ENCODE measurements at regions not wholly inside any gene's neighbourhood (a gene's known extent, or its start where the extent isn't known, plus 50 kb on each side); places are given as distances from the start of the nearest gene placed in this dataset.
"Not testable (repeated sequence)": the region's sequence is repeated elsewhere in the genome, so short reads cannot be mapped to it uniquely, and the experiment has no call there.

DNA sequence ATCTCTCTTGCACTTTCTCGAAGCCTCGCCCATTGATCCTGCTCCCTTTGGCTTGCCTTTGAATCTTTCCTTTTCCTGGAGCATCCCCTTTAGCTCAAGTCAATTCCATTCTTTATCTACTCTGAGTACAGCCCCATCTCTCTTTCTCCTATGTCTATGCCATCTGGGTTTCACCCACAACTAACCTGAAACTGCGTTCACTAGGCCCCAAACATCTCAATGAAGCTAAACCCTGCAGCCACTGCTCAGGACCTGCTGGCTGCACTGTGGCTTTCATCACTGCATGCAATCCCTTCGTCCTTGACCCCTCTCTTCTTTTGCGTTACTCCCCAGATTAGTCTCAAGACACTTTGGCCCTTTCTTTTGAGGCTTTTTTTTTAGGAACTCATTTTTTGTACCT lies 81.6 kb upstream of the CYRIA start:
- no peak for DNase-seq

DNA sequence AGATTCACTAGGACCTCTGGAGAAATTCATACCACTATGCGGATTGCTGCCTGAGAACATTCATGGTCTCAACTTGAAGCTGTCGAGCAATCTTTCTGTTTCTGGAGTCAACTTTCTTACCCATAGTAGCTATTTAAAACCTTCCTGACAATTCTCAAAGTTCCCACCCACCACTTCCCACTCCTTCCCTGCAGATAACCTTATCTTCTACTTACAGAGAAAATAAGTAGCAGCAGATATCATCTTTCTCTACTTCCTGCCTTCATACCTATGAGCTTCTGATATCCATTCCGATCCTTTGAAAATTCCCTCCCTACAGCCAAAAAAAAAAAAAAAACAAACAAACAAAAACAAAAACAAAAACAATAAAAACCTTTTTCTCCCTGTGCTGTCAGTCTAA lies 81.2 kb upstream of the CYRIA start:
- DNase-seq = no peak

DNA sequence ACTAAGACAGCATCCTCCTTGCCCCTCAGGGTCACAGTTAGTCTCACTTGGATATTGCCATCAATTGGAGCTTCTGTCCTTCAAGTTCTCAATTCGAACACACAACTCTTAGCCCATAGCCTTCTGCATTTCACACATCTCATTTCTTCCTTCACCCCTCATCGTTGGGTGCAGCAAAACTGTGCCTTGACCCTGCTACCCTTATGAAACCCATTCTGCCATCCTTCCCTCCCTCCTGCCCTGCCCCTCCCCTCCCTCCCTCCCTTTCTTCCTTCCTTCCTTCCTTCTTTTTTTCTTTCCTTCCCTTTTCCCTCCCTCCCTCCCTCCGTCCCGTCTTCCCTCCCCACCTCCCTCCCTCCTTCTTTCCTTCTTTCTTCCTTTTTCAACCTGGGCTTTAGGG lies 80.7 kb upstream of the CYRIA start:
- no peak for DNase-seq

GRCh38 chr2:16745466-16745865 lies 79.8 kb upstream of the CYRIA start:
- DNase-seq = no peak

DNA sequence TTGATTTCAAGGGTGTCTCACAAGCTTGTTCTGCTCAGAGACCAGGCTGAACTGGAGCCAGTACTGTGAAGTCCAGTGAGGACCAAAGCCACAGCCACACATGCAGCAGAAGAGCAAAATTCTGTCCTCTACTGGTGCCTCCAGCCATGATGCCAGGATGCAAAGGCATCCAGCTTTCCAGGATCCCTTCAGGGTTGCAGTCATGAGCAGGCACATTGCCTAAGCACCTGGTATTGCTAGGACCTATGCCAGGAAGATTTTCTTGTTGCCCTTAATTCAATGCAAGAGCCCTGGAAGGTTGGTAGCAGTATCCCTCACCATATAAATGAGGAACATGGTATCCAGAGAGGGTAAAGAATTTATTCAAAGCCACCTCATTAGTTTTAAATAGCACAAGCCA lies 78.9 kb upstream of the CYRIA start:
- peak in 1 of 14 donors; percentile 57 for DNase-seq

- DNase-seq = no peak
Observed at GRCh38 chr2:16742026-16742425, 76.4 kb upstream of the CYRIA start.

GRCh38 chr2:16741498-16741897 lies 75.9 kb upstream of the CYRIA start:
- no peak for DNase-seq

- peak in 1 of 14 donors; percentile 79 for DNase-seq
Observed at GRCh38 chr2:16739778-16740581, 74.3 kb upstream of the CYRIA start.

GRCh38 chr2:16738361-16739225 lies 73.0 kb upstream of the CYRIA start:
- DNase-seq = no peak

- no peak for DNase-seq
Observed at GRCh38 chr2:16737812-16738211, 72.2 kb upstream of the CYRIA start.

GRCh38 chr2:16736633-16737032 lies 71.0 kb upstream of the CYRIA start:
- no peak for DNase-seq

- no peak for DNase-seq
Observed at GRCh38 chr2:16729335-16729734, 63.7 kb upstream of the CYRIA start.

DNA sequence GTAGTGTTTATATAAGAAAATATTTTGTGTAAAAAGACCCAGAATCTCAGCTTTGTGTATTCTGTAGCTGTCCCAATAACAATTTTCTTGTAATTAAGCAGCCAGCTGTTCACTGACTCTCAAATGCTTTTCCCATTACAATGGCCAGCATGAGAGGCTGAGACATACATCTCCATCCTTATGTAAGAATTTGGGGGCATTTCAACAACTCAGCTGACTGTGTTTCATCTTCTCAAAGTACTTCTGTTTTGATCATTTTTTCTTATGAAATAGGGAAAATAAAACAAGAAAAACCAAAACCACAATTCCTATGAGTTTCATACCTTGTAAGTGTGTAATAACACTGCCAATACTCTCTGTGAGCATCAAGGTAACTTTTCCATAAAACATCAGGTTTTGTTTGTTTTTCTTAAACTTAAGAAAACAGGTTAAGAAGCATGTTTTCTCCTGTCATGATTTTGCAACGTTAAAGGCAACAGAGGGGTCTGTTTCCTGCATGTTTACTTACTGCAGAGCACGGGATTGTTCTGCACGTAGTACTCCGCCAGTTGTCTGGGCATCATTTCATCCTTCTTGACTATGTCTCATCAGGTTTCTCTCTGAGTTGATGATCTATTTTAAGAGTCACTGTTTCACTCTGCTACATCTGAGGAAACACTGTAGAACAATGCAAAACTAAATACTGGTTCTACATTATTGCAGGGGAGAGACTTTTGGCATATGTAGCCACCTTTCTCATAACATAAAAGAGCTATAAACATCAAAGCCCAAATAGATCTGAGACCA lies 62.9 kb upstream of the CYRIA start:
- DNase-seq = no peak

GRCh38 chr2:16727849-16728248 lies 62.2 kb upstream of the CYRIA start:
- not testable (repeated sequence) for DNase-seq

GRCh38 chr2:16727256-16727655 lies 61.6 kb upstream of the CYRIA start:
- DNase-seq = peak in 5 of 14 donors; percentile 3 to 7 (median 4)

DNA sequence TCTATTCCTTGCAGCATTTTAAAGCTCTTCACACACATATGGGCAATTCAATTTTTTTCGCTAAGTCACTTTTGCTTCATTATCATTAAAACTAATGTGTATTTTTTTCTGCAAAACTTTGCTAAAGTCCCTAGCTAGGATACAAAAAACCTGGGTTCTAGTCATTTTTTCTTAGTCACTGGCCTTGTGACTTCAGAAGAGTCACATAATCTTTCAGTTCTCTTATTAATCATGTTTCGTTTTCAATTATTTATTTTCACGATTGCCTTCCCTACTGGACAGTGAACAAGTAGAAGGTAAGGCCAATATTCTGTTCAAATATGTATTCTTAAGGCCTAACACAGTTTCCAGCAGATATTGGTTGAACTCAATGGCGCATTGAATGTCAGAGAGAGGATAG lies 60.9 kb upstream of the CYRIA start:
- no peak for DNase-seq

GRCh38 chr2:16726147-16726546 lies 60.5 kb upstream of the CYRIA start:
- DNase-seq = no peak

- no peak for DNase-seq
Observed at GRCh38 chr2:16725549-16725948, 59.9 kb upstream of the CYRIA start.

DNA sequence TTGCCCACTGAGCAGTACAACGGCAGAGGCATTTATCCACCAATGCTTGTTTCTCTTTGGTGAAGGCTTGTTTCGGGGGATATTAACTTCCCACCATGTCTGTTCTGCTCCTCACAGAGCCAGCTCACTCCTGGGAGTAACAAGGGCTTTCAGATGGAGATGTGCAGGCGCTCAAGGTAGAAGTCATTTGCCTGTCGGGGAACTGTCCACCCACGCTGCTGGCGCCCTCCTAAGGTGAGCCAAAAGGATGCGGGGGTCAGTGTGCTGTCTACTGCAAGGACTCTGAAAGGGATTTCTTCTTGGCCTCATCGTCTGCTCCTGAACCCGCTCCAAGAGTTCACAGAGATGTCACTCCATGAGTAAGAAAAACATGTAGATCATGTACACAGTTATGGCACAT lies 57.0 kb upstream of the CYRIA start:
- DNase-seq = no peak

GRCh38 chr2:16722126-16722525 lies 56.5 kb upstream of the CYRIA start:
- DNase-seq = no peak

- DNase-seq = not testable (repeated sequence)
Observed at GRCh38 chr2:16721529-16721928, 55.9 kb upstream of the CYRIA start.

- not testable (repeated sequence) for DNase-seq
Observed at GRCh38 chr2:16720737-16721136, 55.1 kb upstream of the CYRIA start.

- no peak for DNase-seq
Observed at GRCh38 chr2:16719485-16719808, 53.8 kb upstream of the CYRIA start.

All from C1 segment of cervical spinal cord (tissue), 14 donors.